Endothelial cell of umbilical vein (primary cell): ENCODE measurements at regions not wholly inside any gene's neighbourhood (a gene's known extent, or its start where the extent isn't known, plus 50 kb on each side); places are given as distances from the start of the nearest gene placed in this dataset.
"Not testable (repeated sequence)": the region's sequence is repeated elsewhere in the genome, so short reads cannot be mapped to it uniquely, and the experiment has no call there.

Source experiments
- BruUV-seq: library from RNA; stranded (reverse); fragments of 400-500 nt; replicated peaks from 2 replicates; lab custom pipeline; 2021; lab: Mats Ljungman, UMichigan
- CTCF ChIA-PET: fragments of 300-600, 350-600 bp; sonication (Branson Sonifier 250); formaldehyde crosslinking; loops from one replicate; lab custom pipeline; 2021; ENCODE audit warnings: antibody characterized with exemption, inconsistent platforms; lab: Charles Lee
- POLR2A ChIA-PET: fragments of 300-600, 350-600 bp; sonication (Branson Sonifier 250); formaldehyde crosslinking; loops from one replicate; lab custom pipeline; 2021; ENCODE audit warnings: antibody characterized with exemption, inconsistent platforms; lab: Charles Lee
- DNase-seq: peaks from one replicate; pipeline ENCODE4 v3.0.0-alpha.2; 2011; ENCODE audit warnings: low read depth, low spot score
- FAIRE-seq: peaks from 2 replicates; lab custom pipeline; 2011; peaks lifted over from hg19 to GRCh38; lab: Jason Lieb, UNC
- H2AFZ ChIP-seq: 2 replicates; pipeline ENCODE4 v1.6.0; 2012; ENCODE audit warnings: low read depth, low read length, control low read depth, inconsistent platforms
- H3K27ac ChIP-seq: 2 replicates; pipeline ENCODE4 v1.5.1; 2011; ENCODE audit warnings: low read depth, mild to moderate bottlenecking, control low read depth, low read length, moderate library complexity; ENCODE audit not compliant: insufficient read depth
- H3K27me3 ChIP-seq, 2 experiments: 2 replicates each; pipeline versions ENCODE4 v1.6.0 to v1.6.1; 2011; ENCODE audit warnings: low read length in 2 of 2, mixed read lengths in 1 of 2; ENCODE audit not compliant: control insufficient read depth in 2 of 2, insufficient read depth in 2 of 2
- H3K36me3 ChIP-seq, 2 experiments: 2 replicates in 1 of 2; 3 replicates in 1 of 2; pipeline ENCODE4 v1.5.1; 2011; ENCODE audit warnings: low read length in 2 of 2, mild to moderate bottlenecking in 1 of 2, moderate library complexity in 1 of 2; ENCODE audit not compliant: control insufficient read depth in 2 of 2, insufficient read depth in 2 of 2; ENCODE audit errors: extremely low read depth in 1 of 2
- H3K4me1 ChIP-seq: 3 replicates; pipeline ENCODE4 v1.5.1; 2011; ENCODE audit warnings: mild to moderate bottlenecking, low read length; ENCODE audit not compliant: control insufficient read depth, insufficient read depth; ENCODE audit errors: extremely low read depth
- H3K4me2 ChIP-seq: 2 replicates; pipeline ENCODE4 v1.6.1; 2011; ENCODE audit warnings: low read length, control low read depth, mixed read lengths; ENCODE audit not compliant: insufficient read depth
- H3K4me3 ChIP-seq, 3 experiments: fragments of 200-600 bp in 1 of 3; sonication (generic), shearing (Covaris generic) in 1 of 3; replicated peaks in 1 of 3; 2 replicates each; pipeline ENCODE4 v1.5.1; 2011 to 2016; ENCODE audit warnings: control low read depth in 3 of 3, low read length in 3 of 3, mild to moderate bottlenecking in 2 of 3, inconsistent platforms in 1 of 3, low read depth in 1 of 3, moderate library complexity in 1 of 3; ENCODE audit not compliant: insufficient read depth in 1 of 3
- H3K79me2 ChIP-seq: 2 replicates; pipeline ENCODE4 v1.6.0; 2012; ENCODE audit warnings: low read length, inconsistent platforms; ENCODE audit not compliant: control insufficient read depth, insufficient read depth
- H3K9ac ChIP-seq: replicated peaks from 2 replicates; pipeline ENCODE3; 2011; ENCODE audit warnings: low read length, control low read depth; ENCODE audit not compliant: insufficient read depth; ENCODE audit errors: extremely low read depth
- H3K9me1 ChIP-seq: replicated peaks from 3 replicates; pipeline ENCODE4 v1.6.0; 2011; ENCODE audit warnings: mild to moderate bottlenecking, low read length; ENCODE audit not compliant: control insufficient read depth, insufficient read depth; ENCODE audit errors: extremely low read depth
- H3K9me3 ChIP-seq: replicated peaks from 2 replicates; pipeline ENCODE4 v1.5.1; 2012; ENCODE audit warnings: low read length, inconsistent platforms; ENCODE audit not compliant: control insufficient read depth, insufficient read depth
- H4K20me1 ChIP-seq: replicated peaks from 2 replicates; pipeline ENCODE3; 2011; ENCODE audit warnings: mild to moderate bottlenecking, low read length; ENCODE audit not compliant: control insufficient read depth, insufficient read depth; ENCODE audit errors: extremely low read depth
- FOS ChIP-seq: IDR thresholded peaks from 2 replicates; pipeline ENCODE4 v1.6.1; 2011; ENCODE audit warnings: mild to moderate bottlenecking, low read length, moderate library complexity, borderline replicate concordance; ENCODE audit not compliant: insufficient read depth
- JUN ChIP-seq: IDR thresholded peaks from 2 replicates; pipeline ENCODE4 v1.6.1; 2011; ENCODE audit warnings: borderline replicate concordance, low read depth; ENCODE audit not compliant: insufficient read length, insufficient read depth
- dilution Hi-C: fragments of 300-500 bp; cut with MboI; formaldehyde crosslinking; loops from one replicate; pipeline ENCODE4 v1.15.0; 2019; ENCODE audit warnings: low sequenced_read_pairs; ENCODE audit not compliant: extremely low pct_ligation_motif_present
- intact Hi-C: fragments of 100-400 bp; cut with micrococcal nuclease; formaldehyde crosslinking; loops from one replicate; pipeline ENCODE4 v1.10.0; 2022

DNA sequence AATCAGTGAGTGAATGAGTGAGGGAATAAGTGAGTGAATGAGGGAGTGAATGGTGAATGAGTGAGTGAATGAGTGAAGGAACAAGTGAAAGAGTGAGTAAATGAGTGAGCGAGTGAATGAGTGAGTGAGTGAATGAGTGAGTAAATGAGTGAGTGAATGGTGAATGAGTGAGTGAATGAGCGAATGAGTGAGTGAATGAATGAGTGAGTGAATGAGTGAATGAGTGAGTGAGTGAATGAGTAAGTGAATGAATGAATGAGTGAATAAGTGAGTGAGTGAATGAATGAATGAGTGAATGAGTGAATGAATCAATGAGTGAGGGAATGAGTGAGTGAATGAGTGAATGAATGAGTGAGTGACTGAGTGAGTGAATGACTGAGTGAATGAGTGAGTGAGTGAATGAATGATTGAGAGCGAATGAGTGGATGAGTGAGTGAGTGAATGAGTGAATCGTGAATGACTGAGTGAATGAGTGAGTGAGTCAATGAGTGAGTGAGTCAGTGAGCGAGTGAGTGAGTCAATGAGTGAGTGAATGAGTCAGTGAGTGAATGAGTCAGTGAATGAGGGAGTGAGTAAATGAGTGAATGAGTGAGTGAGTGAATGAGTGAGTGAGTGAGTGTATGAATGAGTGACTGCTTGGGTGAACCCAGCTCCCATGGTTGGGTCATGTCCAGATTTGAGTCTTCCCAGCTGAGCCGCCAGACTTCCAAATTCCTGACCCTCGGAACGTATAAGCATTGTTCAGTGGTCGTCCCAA lies 133.0 kb downstream of the NPIPB11 start:
- peak; percentile 33 for DNase-seq
- H3K9ac ChIP-seq, FAIRE-seq, H3K9me1 ChIP-seq, H3K9me3 ChIP-seq, H3K36me3 ChIP-seq, POLR2A ChIA-PET, H3K27ac ChIP-seq, H2AFZ ChIP-seq, BruUV-seq, H3K4me3 ChIP-seq, H4K20me1 ChIP-seq, H3K27me3 ChIP-seq, dilution Hi-C loops, H3K4me2 ChIP-seq, H3K79me2 ChIP-seq, intact Hi-C loops: not testable (repeated sequence)
- TF ChIP-seq JUN: peak; percentile 13
- CTCF ChIA-PET: interaction anchor here (0.6 kb wide), 1 partner anchor 74 kb away, joined by 3 read pairs; no protein-coding TSS in a partner anchor
- H3K4me1 ChIP-seq: peaks cover 19% of the 10 kb centered on the region

DNA sequence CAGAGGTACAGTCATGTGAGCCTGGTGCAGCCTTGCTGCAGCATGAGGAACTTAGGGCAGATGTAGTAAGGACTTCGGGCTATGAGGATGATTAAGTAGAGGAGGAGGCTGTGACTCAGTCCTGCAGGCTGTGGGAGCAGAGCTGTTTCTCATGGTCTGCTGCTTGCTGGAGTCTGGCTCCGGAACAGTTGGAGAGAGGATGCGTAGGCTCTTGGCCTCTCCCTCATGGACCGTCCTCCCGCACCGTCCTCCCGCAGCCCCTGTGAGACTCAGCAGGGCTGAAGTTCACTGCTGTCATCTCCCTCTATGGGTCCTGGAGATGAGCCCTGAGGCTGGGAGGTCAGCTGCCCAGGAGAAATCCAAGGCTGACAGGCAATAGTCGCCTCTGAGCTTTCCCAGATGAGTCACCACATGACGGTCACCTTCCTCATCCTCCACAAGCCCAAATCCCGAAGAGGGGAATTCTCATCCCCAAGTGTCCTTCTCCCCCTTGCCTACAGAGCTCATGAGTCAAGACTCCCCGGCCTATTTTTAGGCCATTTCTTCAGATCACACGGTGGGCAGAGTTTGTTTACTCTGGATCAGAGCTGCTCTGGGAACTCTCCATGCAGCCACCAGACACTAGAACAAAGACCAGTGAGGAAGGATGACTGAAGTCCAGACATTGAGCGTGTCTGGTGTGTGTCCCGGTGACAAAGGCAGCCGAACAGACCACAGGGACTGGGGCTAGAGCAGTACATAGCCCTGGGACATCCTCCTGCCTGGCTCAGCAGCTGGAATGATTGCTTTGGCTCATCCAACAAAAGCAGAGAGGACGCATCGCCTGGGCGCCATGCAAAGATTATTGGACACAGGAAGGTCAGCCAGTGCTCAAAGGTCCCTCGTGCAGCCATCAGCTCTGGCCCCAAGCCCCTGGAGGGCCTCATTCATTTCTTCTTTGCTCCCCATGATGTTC lies 134.5 kb downstream of the NPIPB11 start:
- FAIRE-seq (peak; percentile 83), DNase-seq (peak; percentile 46)
- H3K4me3 ChIP-seq, H3K36me3 ChIP-seq, H3K4me2 ChIP-seq, H4K20me1 ChIP-seq, dilution Hi-C loops, H3K79me2 ChIP-seq, CTCF ChIA-PET, H3K9me3 ChIP-seq, intact Hi-C loops, POLR2A ChIA-PET, H3K9ac ChIP-seq, H3K9me1 ChIP-seq, H3K27me3 ChIP-seq: not testable (repeated sequence)
- H3K27ac ChIP-seq: peak overlapping the region; percentile 66
- BruUV-seq: TSS peak; percentile 51
- peak overlapping the region; percentile 26 for H2AFZ ChIP-seq
- TF ChIP-seq FOS: peak; percentile 12
- H3K4me1 ChIP-seq: peaks cover 26% of the 10 kb centered on the region

DNA sequence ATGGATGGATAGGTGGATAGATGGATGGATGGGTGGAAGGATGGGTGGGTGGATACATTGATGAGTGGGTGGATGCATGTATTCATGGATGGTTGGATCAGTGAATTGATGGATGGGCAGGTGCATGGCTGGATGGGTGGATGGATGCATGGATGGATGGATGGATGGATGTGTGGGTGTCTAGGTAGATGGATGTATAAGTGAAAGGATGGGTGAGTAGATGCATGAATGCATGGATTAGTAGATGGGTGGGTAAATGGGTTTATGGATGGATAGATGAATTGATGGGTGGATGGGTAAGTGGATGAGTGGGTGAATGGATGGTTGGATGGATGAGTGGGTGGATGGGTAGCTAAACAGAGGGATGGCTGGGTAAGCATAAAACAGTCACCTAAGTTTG lies 135.6 kb downstream of the NPIPB11 start:
- DNase-seq, FAIRE-seq, H3K9me3 ChIP-seq, H3K27me3 ChIP-seq, H2AFZ ChIP-seq, H3K36me3 ChIP-seq, H4K20me1 ChIP-seq, H3K9ac ChIP-seq, CTCF ChIA-PET, intact Hi-C loops, BruUV-seq, H3K9me1 ChIP-seq, dilution Hi-C loops, H3K4me3 ChIP-seq, H3K27ac ChIP-seq, H3K79me2 ChIP-seq, H3K4me2 ChIP-seq, POLR2A ChIA-PET: not testable (repeated sequence)
- peaks cover 30% of the 10 kb centered on the region for H3K4me1 ChIP-seq
